Esophagus muscularis mucosa (tissue), 4 donors: ENCODE measurements at regions not wholly inside any gene's neighbourhood (a gene's known extent, or its start where the extent isn't known, plus 50 kb on each side); places are given as distances from the start of the nearest gene placed in this dataset.

ENCODE experiments used
- DNase-seq: peaks from one replicate; pipeline ENCODE4 v3.0.0-alpha.2; 2017; ENCODE audit errors: extremely low spot score
- H3K27ac ChIP-seq, 4 donors: fragments of 200-600 bp; sonication (generic); replicated peaks in 1 of 4; 1 replicate in 3 of 4; 2 replicates in 1 of 4; pipeline ENCODE4 v1.5.1; 2016 to 2019; ENCODE audit warnings: mild to moderate bottlenecking in 1 of 4
- H3K27me3 ChIP-seq, 4 donors: fragments of 200-600 bp; sonication (generic); one replicate each; pipeline versions ENCODE4 v1.5.1 to v1.6.0; 2016 to 2019
- H3K36me3 ChIP-seq, 4 donors: fragments of 200-600 bp; sonication (generic); one replicate each; pipeline ENCODE4 v1.5.1; 2016 to 2019
- H3K4me1 ChIP-seq, 4 donors: fragments of 200-600 bp; sonication (generic); one replicate each; pipeline ENCODE4 v1.5.1; 2016 to 2019
- H3K4me3 ChIP-seq, 4 donors: fragments of 200-600 bp; sonication (generic); 1 replicate in 2 of 4; 2 replicates in 2 of 4; pipeline ENCODE4 v1.5.1; 2016 to 2019; ENCODE audit warnings: mild to moderate bottlenecking in 4 of 4, moderate library complexity in 1 of 4
- H3K9me3 ChIP-seq, 4 donors: fragments of 200-600 bp; sonication (generic); 1 replicate in 3 of 4; 2 replicates in 1 of 4; pipeline ENCODE4 v1.5.1; 2016 to 2019
- CTCF ChIP-seq, 3 experiments: fragments of 200-600 bp in 2 of 3; fragments of 450-650 bp in 1 of 3; sonication (generic) in 2 of 3; IDR thresholded peaks; one replicate each; pipeline ENCODE4 v1.5.1; 2017 to 2019; ENCODE audit warnings: antibody characterized with exemption in 3 of 3, mild to moderate bottlenecking in 2 of 3, moderate library complexity in 1 of 3
- EP300 ChIP-seq: sonication (generic); formaldehyde crosslinking; IDR thresholded peaks from one replicate; pipeline ENCODE4 v1.6.1; 2017; ENCODE audit warnings: antibody characterized with exemption
- POLR2A ChIP-seq: fragments of 450-650 bp; IDR thresholded peaks from one replicate; pipeline ENCODE4 v1.6.1; 2017; ENCODE audit warnings: antibody characterized with exemption, moderate library complexity, mild to moderate bottlenecking, low read depth
- POLR2AphosphoS5 ChIP-seq, 2 donors: sonication (generic); formaldehyde crosslinking; IDR thresholded peaks; one replicate each; pipeline ENCODE4 v1.6.1; 2017; ENCODE audit warnings: antibody characterized with exemption in 2 of 2
- WGBS: methylation state at CpG from one replicate; pipeline ENCODE4 v1.1.5; 2018; 5-methylcytosine and 5-hydroxymethylcytosine counted together
- intact Hi-C: fragments of 100-400 bp; cut with DNase I; formaldehyde crosslinking; loops from one replicate; pipeline ENCODE4 v1.15.1; 2023

- H3K27me3 ChIP-seq, result peaks cover 0 to 84% (median 0%) of the 10 kb centered on the region in 4 donors
- no peak for TF ChIP-seq EP300
- TF ChIP-seq CTCF (IDR thresholded peaks at IDR 0.05), result no peak
- no peak for TF ChIP-seq POLR2A
- no peak for TF ChIP-seq POLR2AphosphoS5 (IDR thresholded peaks at IDR 0.05)
- WGBS, result 85% methylated on average over 16 of the region's 21 CpGs
- no peak overlapping the region for H3K27ac ChIP-seq
- no peaks in the 10 kb centered on the region for H3K9me3 ChIP-seq
- no peaks in the 10 kb centered on the region for H3K36me3 ChIP-seq
- no peak overlapping the region for H3K4me3 ChIP-seq
- DNase-seq, result no peak
- H3K4me1 ChIP-seq, result no peaks in the 10 kb centered on the region
- intact Hi-C loops, result no loop called here
Observed at GRCh38 chr14:103227094-103227768, 104.0 kb downstream of the TNFAIP2 start.

- Histone ChIP-seq H3K4me1 (no peaks in the 10 kb centered on the region), H3K27me3 (peaks cover 0 to 79% (median 0%) of the 10 kb centered on the region in 4 donors), H3K36me3 (no peaks in the 10 kb centered on the region), H3K4me3 (no peak overlapping the region), H3K9me3 (no peaks in the 10 kb centered on the region), H3K27ac (no peak overlapping the region)
- DNase-seq, result no peak
- TF ChIP-seq POLR2AphosphoS5 (IDR thresholded peaks at IDR 0.05) (no peak), EP300 (no peak), POLR2A (no peak)
- 85% methylated on average over 8 of the region's 8 CpGs for WGBS
- intact Hi-C loops, result no loop called here
Observed at GRCh38 chr14:103228076-103228806, 105.0 kb downstream of the TNFAIP2 start.

GRCh38 chr14:103228866-103229265 is 105.2 kb upstream of the EIF5 start:
- Histone ChIP-seq H3K27ac (no peak overlapping the region), H3K36me3 (no peaks in the 10 kb centered on the region), H3K4me1 (no peaks in the 10 kb centered on the region), H3K4me3 (no peak overlapping the region), H3K9me3 (no peaks in the 10 kb centered on the region), H3K27me3 (peaks cover 0 to 75% (median 0%) of the 10 kb centered on the region in 4 donors)
- TF ChIP-seq POLR2AphosphoS5 (IDR thresholded peaks at IDR 0.05) (no peak), POLR2A (no peak)
- 100% methylated on average over 3 of the region's 4 CpGs for WGBS
- intact Hi-C loops, result no loop called here
- DNase-seq, result no peak

GRCh38 chr14:103230021-103230420 is 104.0 kb upstream of the EIF5 start:
- H3K4me1 ChIP-seq, result no peaks in the 10 kb centered on the region
- no peaks in the 10 kb centered on the region for H3K9me3 ChIP-seq
- 92% methylated on average over 7 of the region's 9 CpGs for WGBS
- intact Hi-C loops, result no loop called here
- TF ChIP-seq POLR2A (no peak), CTCF (IDR thresholded peaks at IDR 0.05) (no peak), EP300 (no peak), POLR2AphosphoS5 (IDR thresholded peaks at IDR 0.05) (no peak)
- H3K27me3 ChIP-seq, result peaks cover 0 to 64% (median 0%) of the 10 kb centered on the region in 4 donors
- no peaks in the 10 kb centered on the region for H3K36me3 ChIP-seq
- no peak overlapping the region for H3K4me3 ChIP-seq
- no peak for DNase-seq
- no peak overlapping the region for H3K27ac ChIP-seq

GRCh38 chr14:103230658-103231334 is 103.2 kb upstream of the EIF5 start:
- H3K9me3 ChIP-seq, result no peaks in the 10 kb centered on the region
- 88% methylated on average over 13 of the region's 16 CpGs for WGBS
- intact Hi-C loops, result no loop called here
- peaks cover 0 to 7% (median 3%) of the 10 kb centered on the region in 4 donors for H3K4me1 ChIP-seq
- no peak overlapping the region for H3K27ac ChIP-seq
- no peak for TF ChIP-seq POLR2A
- no peak for TF ChIP-seq EP300
- no peak for TF ChIP-seq CTCF (IDR thresholded peaks at IDR 0.05)
- no peak for TF ChIP-seq POLR2AphosphoS5 (IDR thresholded peaks at IDR 0.05)
- no peaks in the 10 kb centered on the region for H3K36me3 ChIP-seq
- DNase-seq, result no peak
- peaks cover 0 to 56% (median 0%) of the 10 kb centered on the region in 4 donors for H3K27me3 ChIP-seq
- no peak overlapping the region for H3K4me3 ChIP-seq
